ENCODE measurements at regions not wholly inside any gene's neighbourhood (a gene's known extent, or its start where the extent isn't known, plus 50 kb on each side); places are given as distances from the start of the nearest gene placed in this dataset.

GRCh38 chr2:176664478-176664877 is 395.2 kb downstream of the MTX2 start:
- CTCF ChIA-PET, result interaction anchor here (1.2 to 4.1 kb wide), 6 partner anchors 11 to 538 kb away, joined by 4 to 45 read pairs (median 6); no protein-coding TSS in a partner anchor
- Histone ChIP-seq H3K27ac (no peak overlapping the region), H3K4me2 (no peak overlapping the region), H3K4me1 (no peaks in the 10 kb centered on the region), H3K9me3 (no peaks in the 10 kb centered on the region), H3K4me3 (no peak overlapping the region)
- ATAC-seq (no peak), FAIRE-seq (no peak), DNase-seq (ENCODE audit: low read depth in 1 of 2, low spot score in 1 of 2) (no peak)
- TF ChIP-seq EHF (CRISPR knock-in tag; IDR thresholded peaks at IDR 0.05) (no peak), HOXA7 (CRISPR knock-in tag; IDR thresholded peaks at IDR 0.05) (no peak), USF2 (IDR thresholded peaks at IDR 0.05) (no peak), RAD21 (conservative IDR thresholded peaks at IDR 0.05 in 1 of 2, IDR thresholded peaks at IDR 0.05 in 1 of 2) (no peak), ZSCAN20 (CRISPR knock-in tag; IDR thresholded peaks at IDR 0.05) (no peak), POLR2A (IDR thresholded peaks at IDR 0.05; ENCODE audit: low read length) (no peak), HEYL (CRISPR knock-in tag; IDR thresholded peaks at IDR 0.05) (no peak), TFCP2L1 (CRISPR knock-in tag; IDR thresholded peaks at IDR 0.05) (no peak), HES2 (IDR thresholded peaks at IDR 0.05) (no peak), HOXB13 (CRISPR knock-in tag; IDR thresholded peaks at IDR 0.05; ENCODE audit: low read depth) (no peak), POLR2AphosphoS2 (conservative IDR thresholded peaks at IDR 0.05; ENCODE audit: low read length) (no peak), EHMT2 (IDR thresholded peaks at IDR 0.05; ENCODE audit: low read depth) (no peak), FOSL2 (IDR thresholded peaks at IDR 0.05) (no peak), FOSL2 (CRISPR knock-in tag; IDR thresholded peaks at IDR 0.05) (no peak), KDM1A (IDR thresholded peaks at IDR 0.05; ENCODE audit: low read depth) (no peak), ATOH8 (CRISPR knock-in tag; IDR thresholded peaks at IDR 0.05; ENCODE audit: low read depth) (no peak), ZNF302 (CRISPR knock-in tag; IDR thresholded peaks at IDR 0.05) (no peak), SREBF2 (IDR thresholded peaks at IDR 0.05) (no peak)
- POLR2A ChIA-PET, result no interaction called here
- WGBS (ENCODE audit: missing lambda C conversion rate), result 37% methylated on average over 4 of the region's 4 CpGs

GRCh38 chr2:176665086-176665485 is 395.8 kb downstream of the MTX2 start:
- no peaks in the 10 kb centered on the region for H3K4me1 ChIP-seq
- ChIA-PET CTCF (interaction anchor here (0.5 to 4.1 kb wide), 9 partner anchors 12 to 539 kb away, joined by 3 to 45 read pairs (median 4); no protein-coding TSS in a partner anchor), POLR2A (no interaction called here)
- FAIRE-seq (no peak), DNase-seq (ENCODE audit: low read depth in 1 of 2, low spot score in 1 of 2) (no peak), ATAC-seq (no peak)
- WGBS (ENCODE audit: missing lambda C conversion rate), result 38% methylated on average over 1 of the region's 1 CpG
- H3K9me3 ChIP-seq, result no peaks in the 10 kb centered on the region
- TF ChIP-seq MAZ (IDR thresholded peaks at IDR 0.05; ENCODE audit: borderline replicate concordance, low read depth, low read length), result no peak
- TF ChIP-seq GATA3 (IDR thresholded peaks at IDR 0.05; ENCODE audit: borderline replicate concordance), result no peak
- TF ChIP-seq SMC3 (IDR thresholded peaks at IDR 0.05), result no peak
- TF ChIP-seq HEYL (CRISPR knock-in tag; IDR thresholded peaks at IDR 0.05), result no peak
- TF ChIP-seq HOXA7 (CRISPR knock-in tag; IDR thresholded peaks at IDR 0.05), result no peak
- TF ChIP-seq CEBPB (IDR thresholded peaks at IDR 0.05), result no peak
- no peak for TF ChIP-seq JUN (IDR thresholded peaks at IDR 0.05)
- no peak for TF ChIP-seq EP300 (IDR thresholded peaks at IDR 0.05)
- TF ChIP-seq CBX2 (IDR thresholded peaks at IDR 0.05; ENCODE audit: borderline replicate concordance, low read depth), result no peak
- TF ChIP-seq ZNF302 (CRISPR knock-in tag; IDR thresholded peaks at IDR 0.05), result no peak
- TF ChIP-seq USF2 (IDR thresholded peaks at IDR 0.05), result no peak
- no peak for TF ChIP-seq POLR2A (IDR thresholded peaks at IDR 0.05; ENCODE audit: low read length)
- TF ChIP-seq ZSCAN20 (CRISPR knock-in tag; IDR thresholded peaks at IDR 0.05), result no peak
- no peak for TF ChIP-seq CHD4 (IDR thresholded peaks at IDR 0.05; ENCODE audit: borderline replicate concordance)
- TF ChIP-seq RFX5 (IDR thresholded peaks at IDR 0.05), result no peak
- H3K4me3 ChIP-seq, result no peak overlapping the region
- H3K4me2 ChIP-seq, result no peak overlapping the region
- no peak overlapping the region for H3K27ac ChIP-seq

All from A549 (cell line).